Kasumi-1 (cell line): ENCODE measurements at regions not wholly inside any gene's neighbourhood (a gene's known extent, or its start where the extent isn't known, plus 50 kb on each side); places are given as distances from the start of the nearest gene placed in this dataset.

ENCODE experiments used
- DNase-seq, 2 experiments: peaks; one replicate each; lab custom pipeline; 2025; lab: John Stamatoyannopoulos, UW

DNA sequence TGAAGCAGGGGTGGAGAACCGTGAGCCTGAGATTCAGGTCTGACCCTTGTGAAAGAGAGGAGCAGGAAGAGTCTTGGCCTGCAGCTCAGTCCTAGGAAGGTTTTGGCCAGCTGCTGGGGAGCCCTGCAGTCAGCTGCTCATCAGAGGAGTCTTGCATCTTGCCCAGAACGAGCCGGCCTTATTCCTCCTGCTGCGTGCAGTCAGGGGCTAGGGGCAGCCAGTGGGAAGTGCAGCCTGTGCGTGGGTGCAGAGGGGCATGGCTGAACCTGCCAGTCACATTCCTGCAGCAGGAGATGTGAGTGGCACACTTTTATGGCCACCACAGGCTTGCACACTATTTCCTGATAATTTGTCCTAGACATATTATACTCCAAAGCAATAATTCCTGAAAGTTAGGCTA, 278.7 kb downstream of the NPR3 start:
- DNase-seq: no peak

DNA sequence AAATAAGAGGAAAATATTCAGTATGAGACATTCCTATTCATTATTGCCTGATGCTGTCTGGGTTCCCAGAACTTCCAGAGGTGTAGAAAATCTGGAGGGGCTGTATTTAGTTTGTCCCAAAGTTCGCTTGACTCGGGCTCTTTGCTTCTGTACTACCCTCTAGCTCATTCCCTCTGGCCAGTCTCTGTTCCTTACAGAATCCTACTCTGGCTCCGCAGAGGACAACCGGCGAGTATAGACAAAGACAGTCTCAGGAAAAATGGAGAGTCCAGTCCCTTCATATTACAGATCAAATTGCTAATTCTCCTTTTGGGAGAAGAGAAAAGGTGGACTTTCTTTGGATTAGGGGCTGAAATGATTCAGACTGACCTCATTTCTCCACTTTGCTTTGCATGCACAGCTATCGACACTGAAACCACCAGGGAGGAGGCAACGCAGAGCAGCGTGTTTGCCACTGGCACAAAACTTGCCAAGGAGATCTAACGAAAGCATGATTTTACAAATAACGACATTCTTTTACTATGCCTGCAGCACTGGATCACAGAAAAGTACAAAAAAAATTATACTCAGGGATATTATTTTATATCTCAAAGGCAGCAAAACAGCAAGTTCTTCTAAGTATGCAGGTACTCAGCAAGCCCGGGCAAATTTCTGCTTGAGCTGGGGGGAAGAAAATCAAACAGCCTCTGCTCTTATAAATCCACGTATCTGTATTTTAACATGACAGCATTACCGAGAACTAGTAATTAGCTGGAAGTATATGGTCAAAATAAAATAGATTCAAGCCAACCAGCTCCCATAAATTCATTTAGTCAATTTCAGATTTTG, 279.7 kb downstream of the NPR3 start:
- no peak for DNase-seq

DNA sequence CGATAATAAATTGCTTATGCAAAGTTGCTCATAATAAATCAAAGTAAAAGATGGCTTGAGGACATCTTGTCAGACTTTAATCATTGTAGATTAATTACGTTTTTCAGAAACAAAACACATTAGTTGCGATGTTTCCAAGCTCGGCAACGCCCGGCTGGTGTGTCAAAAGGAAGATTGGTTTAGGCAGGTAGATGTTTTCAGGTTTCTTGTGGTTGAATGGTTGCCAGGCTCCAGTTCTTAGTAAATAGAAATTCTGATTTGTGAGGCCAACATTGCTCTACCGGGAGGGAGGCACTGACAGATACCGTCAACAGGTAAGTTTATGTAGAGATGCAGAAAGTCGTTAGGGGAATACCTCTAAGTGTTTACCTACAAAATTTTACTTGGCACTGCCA, 280.3 kb downstream of the NPR3 start:
- DNase-seq: no peak

DNA sequence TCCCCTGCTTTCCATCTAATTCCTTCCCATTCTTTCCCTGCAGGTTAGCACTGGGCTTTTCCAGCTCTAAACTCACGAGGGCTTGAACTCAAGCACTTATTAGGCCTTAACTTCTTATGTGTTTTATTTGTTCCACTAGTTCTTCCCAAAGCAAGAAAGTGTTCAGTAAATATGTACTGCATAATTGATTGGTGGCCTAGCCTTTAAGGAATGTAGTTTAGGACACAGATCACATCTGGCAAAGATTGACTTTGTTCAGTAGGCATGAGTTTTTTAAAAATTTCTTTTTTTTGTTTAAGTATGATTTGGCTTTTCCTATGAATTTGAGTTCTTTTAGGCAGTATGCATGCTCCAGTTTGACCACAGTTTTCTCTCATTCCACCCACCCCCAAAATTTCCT, 285.2 kb downstream of the NPR3 start:
- DNase-seq: no peak

DNA sequence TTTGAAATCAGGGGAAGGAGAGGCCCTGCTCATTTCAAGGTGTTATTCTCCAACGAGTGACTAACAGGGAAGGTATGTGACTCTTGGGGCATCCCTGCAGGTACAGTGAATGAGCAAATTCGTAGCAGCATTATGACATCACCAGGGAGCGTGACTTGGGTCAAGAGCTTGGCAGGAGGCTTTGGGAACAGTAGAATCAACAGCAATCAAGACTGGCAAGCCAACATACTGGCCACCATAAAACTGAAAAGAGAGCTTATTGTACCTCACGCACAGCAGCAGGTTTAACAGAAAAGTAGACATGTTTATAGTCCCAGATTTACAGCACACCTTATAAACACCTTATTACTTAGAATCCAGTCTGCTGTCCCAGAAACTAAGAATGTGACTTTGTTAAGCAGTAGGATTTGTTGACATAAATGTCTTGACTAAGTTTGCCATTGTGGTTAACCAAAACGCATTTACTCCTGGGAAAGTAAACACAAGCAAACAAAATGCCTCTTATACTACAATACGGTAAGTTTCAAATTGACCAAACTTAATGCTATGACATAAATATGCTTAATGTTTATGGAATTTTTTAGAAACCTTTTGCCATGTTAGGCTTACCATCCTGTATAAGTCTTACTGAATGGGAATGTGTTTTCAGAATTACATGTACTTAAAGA, 297.8 kb downstream of the NPR3 start:
- no peak for DNase-seq

DNA sequence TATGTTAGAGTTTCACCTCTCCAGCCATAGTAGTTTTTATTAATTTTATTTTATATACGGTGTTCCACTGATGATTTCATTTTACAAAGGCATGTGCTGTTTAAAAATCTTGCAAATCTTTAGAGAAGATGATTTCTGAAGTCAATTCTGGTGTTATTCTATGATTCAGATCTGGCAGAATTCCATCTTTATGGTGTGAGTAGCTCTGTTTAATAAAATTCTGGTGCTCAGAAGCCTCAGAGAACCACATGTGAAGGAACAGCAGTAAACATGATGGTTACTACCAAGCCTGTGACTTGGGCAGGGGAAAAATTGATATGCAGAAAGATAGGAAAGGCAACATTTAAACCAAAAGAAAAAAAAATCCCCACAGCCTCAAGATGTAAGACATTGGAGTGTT, 299.7 kb downstream of the NPR3 start:
- DNase-seq: no peak

DNA sequence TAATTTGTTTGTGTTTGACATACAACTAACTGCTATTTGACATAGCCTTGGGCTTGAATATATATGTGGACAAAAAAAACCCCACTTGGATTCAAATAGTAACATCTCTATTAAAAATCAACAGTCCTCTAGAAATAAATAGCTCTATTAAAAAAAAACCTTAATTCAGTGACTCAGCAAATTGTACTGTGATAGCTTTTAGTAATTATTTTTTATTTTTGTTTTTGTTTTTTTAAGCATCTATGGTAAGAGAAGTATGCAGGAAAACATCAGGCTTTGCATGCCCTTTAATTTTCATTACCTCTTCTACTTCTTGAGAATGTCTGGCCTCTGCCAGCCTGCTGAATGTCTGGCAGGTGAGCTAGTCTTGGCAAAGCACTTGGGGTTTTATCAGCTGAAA, 300.7 kb downstream of the NPR3 start:
- DNase-seq: no peak

DNA sequence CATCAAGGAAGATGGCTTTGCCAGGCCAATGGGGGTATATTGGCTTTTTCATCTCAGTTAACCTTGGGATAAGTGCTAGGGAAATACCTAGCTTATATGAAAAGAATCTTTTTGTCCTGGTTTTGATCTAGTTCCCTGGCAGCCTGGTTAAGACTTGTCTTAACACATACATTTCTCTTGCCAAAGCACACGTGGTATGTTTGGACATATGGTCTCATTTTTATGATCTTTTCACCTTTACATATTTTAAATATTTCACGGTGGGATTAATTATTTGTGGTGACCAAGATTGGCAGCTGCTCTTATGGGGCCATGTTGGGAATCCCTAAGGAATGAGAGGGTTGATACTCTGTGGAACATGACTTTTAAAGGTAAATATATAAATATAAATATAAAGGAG, 312.5 kb downstream of the NPR3 start:
- no peak for DNase-seq

DNA sequence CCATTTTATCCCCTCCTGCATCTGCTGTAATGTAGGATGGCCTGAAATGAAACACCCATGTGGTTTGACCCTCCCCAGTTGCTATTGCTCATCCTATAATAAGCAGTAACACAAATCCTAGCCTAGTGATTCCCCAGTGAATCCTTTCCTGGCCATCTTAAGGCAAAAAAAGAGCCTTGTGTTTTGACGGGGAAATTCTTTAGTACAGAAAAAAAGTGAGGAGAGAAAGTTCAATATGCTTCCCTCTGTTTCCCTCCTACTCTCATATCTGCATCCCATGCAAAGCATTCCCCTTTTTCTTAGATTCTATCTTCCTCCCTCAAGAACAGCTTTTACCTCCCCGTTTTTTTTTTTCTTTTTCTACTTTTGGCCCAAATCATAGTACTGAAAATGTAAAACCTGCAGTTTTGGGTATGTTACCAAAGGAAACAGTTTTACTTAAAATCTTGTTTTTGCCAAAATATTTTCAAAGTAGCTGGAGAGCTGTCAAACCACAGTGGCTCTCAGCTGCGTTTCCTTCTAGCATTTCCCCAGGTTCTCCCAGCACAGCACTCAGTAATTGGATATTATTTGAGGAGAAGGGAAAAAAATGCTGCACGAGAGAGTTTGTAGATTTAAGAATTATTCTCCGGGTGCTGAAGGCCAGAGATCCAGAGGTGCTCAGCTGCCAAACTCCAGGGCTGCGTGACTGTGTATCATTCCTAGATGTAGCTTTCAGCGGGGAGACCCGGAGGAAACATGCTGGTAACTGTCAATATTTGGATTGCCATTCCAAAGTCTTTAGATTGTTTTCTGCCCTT, 321.4 kb downstream of the NPR3 start:
- no peak for DNase-seq

DNA sequence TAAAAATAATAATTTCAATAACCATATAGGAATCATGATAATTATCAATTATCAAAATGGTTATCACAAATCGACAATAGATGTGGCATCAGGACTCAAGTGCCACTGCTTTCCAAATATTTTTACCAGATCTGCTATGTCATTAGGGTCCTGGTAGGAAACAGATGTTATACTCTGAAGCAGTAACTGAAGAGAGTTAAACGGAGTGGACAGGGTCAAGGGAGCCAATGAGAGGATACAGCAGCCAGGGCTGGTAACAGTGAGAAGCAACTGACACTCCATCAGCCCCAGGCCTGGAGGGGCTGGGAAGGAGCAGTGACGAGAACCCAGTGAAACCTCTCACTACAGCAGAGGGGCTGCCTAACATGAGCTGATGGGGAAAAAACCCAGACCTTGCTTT, 322.4 kb downstream of the NPR3 start:
- DNase-seq: no peak

DNA sequence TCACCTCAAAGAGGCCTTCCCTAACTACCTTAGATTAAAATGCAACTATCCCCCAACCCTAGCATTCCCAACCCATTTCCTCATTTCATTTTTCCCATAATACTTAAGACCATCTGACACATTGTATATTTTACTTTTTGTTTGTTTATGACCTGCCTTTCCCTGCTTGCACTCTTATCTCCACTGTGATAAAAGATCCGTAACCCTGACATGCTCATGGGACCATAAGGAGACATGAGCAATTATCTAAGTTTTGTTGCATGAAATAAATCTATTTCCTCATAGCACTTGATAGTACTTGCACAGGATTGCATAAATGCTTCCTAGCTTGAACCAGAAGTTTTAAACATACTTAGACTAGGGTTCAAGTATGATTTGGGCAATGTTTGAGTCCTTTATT, 323.7 kb downstream of the NPR3 start:
- no peak for DNase-seq

DNA sequence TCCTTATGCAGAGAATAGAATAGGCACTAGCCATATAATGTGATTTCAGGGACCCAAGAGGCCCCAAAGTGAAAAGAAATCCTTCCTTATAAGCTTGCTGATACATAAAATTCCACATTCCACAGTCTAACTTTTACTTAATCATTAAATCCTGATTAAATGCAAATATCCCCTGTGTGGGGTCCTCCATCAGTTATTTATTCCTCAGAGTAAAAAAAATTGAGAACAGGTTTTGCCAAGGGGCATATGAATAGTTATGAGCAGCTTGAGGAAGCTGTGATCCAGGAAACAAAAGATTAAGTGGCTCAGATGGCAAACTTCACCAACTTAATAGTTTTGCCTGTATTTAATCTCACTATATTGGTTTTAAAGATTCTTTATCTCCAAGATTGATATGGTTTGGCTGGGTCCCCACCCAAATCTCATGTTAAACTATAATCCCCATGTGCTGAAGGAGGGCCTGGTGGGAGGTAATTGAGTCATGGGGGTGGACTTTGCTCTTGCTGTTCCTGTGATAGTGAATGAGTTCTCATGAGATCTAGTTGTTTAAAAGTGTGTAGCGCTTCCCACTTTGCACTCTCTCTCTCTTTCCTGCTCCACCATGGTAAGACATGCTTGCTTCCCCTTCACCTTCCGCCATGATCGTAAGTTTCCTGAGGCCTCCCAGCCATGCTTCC, 324.9 kb downstream of the NPR3 start:
- no peak for DNase-seq

DNA sequence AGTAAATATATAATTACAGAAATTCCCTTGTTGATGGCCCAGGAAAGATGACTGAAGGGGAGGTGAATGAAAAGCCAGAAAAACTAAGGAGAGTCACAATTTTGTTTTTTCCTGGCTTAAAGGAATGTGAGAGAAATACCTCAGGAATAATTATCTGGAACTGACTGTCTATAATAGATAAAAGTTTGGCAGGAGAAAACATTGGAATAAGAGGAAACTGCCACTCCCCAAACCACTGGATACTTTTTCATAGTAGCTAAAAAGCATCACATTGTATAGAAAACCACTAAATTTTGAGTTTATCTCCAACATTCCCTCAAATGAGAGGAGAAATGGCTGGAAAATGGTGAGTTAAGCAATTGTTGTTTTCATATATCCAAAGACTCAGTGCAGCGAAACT, 326.0 kb downstream of the NPR3 start:
- DNase-seq: no peak

DNA sequence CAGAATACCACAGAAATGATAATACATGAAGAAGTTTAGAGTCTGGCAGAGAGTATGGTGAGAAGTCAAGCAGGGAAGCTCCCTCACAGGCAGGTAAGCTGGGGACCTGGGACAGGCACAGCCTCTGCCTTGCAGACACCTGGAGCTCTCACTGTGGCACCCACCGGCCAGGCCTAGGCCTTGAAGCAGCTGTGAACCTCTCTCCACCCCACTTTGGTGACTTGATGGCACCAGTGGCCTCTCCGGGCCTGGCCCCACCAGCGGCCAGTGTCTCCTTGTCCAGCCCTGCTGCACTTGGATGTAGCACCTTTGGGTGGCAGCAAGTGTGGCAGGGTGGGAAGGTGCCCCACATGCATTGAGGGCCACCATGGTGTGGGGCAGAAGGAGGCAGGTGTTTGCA, 330.5 kb downstream of the NPR3 start:
- DNase-seq: no peak

DNA sequence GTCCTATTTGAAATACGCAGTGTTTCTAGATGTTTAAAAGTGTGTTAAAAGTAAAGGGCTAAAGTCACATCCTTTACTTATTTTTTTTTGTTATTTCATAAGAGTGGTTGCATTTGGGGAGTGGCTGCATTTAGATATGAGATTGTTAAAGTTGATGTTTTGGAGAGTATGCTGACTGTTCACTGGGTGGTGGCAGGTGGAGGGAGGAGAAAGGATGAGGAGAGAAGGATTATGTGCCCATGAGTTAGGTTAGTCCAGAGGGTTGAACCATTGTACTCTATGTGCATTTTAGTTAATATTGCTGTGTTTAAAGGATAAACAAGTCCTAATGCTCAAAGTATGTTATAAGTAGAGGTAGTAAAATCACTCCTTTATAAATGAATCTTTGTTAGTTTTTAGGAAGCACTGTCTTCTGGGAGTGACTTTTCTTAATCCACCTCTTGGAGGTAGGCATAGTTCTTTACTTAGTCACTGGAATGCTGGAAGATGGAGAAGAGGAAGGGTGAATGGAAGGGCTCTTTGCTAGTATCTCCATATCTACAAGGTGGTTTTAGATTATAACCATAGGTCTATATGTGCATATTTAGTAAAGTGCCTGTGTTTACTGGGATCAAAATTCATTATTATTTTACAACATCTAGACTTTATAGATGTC, 332.3 kb downstream of the NPR3 start:
- no peak for DNase-seq

DNA sequence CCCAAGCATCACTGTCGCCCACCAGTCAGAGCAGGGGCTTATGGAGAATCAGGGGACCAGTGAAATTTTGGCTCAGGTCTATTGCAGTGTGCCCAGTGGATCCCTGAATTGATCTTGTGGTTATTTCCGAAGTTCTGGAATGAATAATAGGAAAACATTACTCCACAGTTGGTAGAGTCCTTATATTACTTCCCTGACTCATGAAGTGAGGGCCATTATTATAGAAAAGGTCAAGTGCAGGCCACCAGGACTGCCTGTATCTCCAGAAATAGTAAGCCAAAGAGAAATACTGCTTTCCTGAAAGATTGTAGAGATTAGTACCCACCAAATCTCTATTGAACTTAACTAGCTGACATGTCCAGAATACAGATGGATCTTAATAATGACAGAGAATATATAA, 335.0 kb downstream of the NPR3 start:
- no peak for DNase-seq

DNA sequence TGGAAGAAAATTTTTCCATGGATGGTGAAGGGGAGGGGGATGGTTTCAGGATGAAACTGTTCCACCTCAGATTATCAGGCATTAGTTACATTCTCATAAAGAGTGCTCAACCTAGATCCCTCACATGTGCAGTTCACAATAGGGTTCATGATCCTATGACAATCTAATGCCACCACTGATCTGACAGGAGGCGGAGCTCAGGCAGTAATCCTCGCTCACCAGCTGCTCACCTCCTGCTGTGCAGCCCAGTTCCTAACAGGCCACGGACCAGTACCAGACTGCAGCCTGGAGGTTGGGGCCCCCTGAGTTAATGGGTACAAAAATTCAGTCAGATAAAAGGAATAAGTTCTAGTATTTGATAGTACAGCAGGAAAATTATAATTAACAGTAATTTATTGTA, 337.2 kb downstream of the NPR3 start:
- DNase-seq: no peak

DNA sequence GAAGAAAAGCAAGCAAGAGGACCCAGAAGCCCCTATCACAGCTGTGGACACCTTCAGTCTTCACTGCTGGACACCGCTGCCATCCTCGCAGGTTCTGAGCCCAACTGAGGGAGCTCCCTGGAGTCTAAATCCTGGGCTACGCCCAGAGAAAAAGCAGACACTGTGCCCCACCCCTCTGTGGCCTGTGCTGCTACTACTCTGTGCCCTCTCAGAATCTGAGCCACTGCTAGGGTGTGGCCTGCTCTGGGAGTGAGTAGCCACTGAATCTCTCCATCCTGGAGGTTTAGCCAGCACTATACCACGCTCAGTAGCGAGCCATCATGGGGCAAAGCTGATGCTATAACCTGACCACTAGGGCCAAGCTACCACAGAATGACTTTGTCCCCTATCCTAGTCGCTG, 338.2 kb downstream of the NPR3 start:
- DNase-seq: no peak

DNA sequence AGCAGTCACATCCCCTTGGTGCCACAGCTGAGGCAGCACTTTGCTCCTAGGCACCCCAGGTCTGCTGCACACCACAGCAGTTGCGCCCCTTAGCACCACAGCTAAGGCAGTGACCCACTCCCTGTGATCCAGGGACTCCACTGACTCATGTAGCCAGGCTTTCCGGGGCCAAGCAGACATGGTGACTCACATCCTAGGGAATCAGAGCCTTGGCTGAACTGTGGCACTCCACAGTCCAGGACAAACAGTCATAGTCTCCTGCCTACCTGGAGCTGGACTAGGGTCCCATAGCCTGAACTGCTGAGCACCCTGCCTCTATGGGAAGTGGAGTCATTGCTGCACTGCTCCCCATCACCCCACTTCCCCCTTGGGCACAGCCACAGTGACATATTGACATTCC, 338.7 kb downstream of the NPR3 start:
- no peak for DNase-seq

DNA sequence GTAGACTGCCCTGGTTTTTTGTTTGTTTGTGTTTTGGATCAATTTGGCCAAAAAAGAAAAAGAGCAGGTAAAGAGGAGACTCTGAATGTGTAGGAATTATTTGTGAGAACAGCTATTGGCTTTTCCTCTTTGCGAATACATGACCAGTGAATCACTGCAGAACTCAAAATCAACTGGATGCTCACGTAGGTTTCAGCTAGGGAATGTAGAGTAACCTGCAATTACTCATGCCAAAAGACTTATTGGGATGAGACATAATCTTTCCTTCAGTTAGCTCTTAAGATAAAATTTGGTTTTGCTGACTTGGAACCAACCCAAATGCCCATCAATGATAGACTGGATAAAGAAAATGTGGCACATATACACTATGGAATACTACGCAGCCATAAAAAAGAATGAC, 348.0 kb downstream of the NPR3 start:
- no peak for DNase-seq

DNA sequence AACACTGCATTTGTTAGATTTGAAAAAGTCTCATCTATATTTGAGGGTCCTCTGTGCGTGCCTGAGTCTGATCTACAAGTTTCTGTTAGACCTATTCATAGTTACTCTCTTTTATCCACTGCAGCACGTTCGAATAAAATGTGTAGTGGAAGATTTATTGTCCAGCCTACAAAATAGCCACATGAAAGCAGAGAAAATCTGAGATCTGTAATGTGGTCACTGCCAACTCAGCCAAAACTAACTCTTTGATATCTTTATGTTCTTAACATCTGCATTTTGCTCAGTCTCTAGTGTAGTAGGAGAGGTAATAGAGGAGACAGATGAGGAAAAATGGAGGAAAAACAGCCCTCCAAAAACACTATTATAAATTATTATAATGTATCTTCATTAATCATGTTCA, 354.0 kb downstream of the NPR3 start:
- DNase-seq: no peak

DNA sequence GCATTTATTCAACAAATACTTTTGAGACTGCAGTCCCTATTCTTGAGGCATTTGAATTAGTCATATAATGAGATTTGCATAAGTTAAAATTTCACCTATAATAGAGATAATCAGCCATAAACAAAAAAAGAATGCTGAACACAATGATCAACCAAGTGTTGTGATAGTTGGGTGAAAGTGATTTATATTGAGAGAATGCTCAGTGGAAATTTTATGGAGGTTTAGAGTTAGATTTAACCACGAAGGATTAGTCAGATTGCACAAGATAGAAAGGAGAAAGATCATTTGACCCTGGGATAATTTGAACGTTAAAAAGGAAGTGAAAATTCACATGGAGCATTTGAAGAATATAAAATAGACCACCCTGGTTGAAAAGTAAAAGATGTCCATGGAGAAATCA, 356.2 kb downstream of the NPR3 start:
- no peak for DNase-seq
